ENCODE measurements at regions not wholly inside any gene's neighbourhood (a gene's known extent, or its start where the extent isn't known, plus 50 kb on each side); places are given as distances from the start of the nearest gene placed in this dataset.

DNA sequence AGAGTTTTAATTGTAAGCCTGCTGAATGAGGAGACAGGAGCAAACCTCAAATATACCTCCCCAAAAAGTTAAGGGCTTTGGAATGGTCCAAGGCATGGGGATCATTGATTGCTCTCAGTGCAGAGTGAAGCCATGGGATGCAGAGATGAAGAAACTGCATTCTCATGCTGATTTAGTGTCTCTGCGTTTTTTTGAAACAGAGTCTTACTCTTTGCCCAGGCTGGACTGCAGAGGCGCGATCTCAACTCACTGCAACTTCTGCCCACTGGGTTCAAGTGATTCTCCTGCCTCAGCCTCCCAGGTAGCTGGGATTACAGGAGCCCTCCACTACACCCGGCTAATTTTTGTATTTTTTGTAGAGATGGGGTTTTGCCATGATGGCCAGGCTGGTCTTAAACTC is 99.3 kb upstream of the ETV3 start:
- TF ChIP-seq ZFP3 (CRISPR knock-in tag; IDR thresholded peaks at IDR 0.05) = no peak
- no peak for TF ChIP-seq PATZ1 (CRISPR knock-in tag; IDR thresholded peaks at IDR 0.05; ENCODE audit: borderline replicate concordance)
- TF ChIP-seq, protein P1, sequence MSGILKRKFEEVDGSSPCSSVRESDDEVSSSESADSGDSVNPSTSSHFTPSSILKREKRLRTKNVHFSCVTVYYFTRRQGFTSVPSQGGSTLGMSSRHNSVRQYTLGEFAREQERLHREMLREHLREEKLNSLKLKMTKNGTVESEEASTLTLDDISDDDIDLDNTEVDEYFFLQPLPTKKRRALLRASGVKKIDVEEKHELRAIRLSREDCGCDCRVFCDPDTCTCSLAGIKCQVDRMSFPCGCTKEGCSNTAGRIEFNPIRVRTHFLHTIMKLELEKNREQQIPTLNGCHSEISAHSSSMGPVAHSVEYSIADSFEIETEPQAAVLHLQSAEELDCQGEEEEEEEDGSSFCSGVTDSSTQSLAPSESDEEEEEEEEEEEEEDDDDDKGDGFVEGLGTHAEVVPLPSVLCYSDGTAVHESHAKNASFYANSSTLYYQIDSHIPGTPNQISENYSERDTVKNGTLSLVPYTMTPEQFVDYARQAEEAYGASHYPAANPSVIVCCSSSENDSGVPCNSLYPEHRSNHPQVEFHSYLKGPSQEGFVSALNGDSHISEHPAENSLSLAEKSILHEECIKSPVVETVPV (CRISPR knock-in tag; IDR thresholded peaks at IDR 0.05) = no peak
- TF ChIP-seq SNAI2 (CRISPR knock-in tag; IDR thresholded peaks at IDR 0.05) = no peak
- TF ChIP-seq TOX (CRISPR knock-in tag; IDR thresholded peaks at IDR 0.05; ENCODE audit: borderline replicate concordance) = no peak

Measured in SK-N-SH treated with all-trans-retinoic acid at 6 μM for 48 hours (cell line).